Pons (tissue), 1 donor: ENCODE measurements at regions not wholly inside any gene's neighbourhood (a gene's known extent, or its start where the extent isn't known, plus 50 kb on each side); places are given as distances from the start of the nearest gene placed in this dataset.

Experiments used
- DNase-seq: peaks from one replicate; pipeline ENCODE4 v3.0.0-alpha.2; 2016; ENCODE audit warnings: low spot score

DNA sequence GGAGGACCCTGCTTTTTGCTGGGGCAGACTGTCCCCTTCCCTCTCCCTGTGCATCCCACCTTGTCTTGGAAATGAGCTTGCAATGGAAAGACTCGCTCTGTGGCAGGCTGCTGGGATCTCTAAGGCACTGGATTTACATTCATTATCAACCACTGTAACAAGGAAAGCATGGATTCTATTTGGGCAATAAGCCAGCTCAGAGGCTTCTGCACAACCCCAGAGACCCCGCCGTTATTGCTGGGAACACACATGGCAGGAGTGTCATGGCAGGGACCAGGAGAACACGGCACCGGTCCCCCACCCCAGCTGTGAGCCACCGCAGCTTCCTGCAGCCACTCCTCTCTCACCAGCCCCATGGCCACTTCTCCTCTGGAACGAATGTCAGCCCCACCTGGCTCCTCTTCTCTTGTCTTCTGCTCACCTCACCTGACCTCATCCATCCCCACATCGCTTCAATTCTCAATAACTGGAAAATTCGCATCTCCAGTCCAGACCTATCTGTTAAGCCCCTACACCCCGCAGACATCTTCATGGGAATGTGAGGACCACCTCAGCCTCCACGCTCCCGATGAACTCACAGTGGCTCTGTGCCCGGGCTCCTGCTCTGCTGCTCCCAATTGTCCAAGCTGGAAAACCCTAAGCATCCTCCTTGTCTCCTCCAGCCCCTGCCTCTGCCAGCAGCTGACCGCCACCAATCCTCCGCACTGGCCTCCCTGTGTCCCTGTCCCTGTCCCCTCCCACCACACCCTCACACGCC, 181.5 kb downstream of the USP12 start:
- DNase-seq = no peak

DNA sequence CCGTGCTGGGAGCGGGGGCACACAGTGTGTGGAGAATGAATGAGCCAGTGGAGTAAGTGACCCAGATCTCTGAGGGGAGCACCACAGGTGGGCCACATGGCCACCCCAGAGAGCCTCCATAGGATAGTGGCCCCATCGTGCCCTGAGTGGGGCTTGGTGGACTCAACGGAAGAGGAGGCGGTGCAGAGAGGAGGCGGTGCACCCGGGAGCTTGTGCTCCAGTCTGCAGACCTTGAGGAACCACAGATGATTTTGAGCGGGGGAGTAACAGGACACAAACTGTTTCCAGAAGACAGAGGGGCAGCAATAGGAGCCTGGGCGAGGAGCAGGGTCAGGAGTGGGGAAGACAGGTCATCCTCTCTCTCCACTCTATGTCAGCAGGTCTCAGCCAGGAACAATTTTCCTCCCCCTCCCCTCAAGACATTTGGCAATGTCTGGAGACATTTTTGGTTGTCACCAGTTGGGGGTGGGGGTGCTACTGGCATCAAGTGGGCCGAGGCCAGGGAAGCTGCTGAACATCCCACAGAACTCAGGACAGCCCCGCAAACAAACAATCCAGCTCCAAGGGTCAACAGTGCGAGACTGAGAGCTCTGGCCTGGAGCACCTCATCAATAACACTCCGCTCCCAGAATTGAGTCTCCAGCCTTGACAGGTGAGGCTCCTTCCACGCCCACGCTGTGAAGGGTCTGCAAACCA, 182.2 kb downstream of the USP12 start:
- no peak for DNase-seq

DNA sequence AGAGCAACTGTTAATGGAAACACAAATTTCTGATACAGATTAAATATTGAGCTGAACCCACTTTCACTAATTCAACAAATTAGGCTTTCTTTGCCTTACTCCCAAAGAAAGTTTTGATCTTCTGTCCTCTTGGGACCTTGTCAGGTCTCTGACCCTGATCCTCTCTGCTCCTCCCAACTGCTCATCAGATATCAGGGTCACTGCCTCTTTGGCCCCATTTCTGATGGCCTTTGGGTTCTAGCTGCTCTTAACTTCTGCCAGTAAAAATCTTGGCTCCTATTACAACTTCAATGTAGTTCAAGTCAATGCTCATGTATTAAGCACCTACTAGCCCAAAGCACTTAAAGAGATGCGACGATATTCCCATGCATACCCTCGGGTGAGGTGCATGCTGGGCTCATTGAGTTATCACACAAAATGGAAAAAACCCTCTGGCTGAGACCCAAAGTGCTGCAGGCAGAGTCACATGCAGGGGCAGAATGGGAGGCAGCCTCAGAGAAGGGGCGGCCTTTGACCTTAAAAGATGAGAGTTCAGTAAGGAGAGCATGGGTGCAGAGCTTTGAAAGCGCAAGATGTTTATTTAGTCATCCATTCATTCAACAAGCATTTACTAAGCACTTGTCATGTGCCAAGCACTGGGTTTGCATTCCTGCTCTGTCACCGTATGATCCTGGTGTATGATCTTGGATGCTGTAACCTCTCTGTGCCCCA, 183.4 kb downstream of the USP12 start:
- DNase-seq = no peak

DNA sequence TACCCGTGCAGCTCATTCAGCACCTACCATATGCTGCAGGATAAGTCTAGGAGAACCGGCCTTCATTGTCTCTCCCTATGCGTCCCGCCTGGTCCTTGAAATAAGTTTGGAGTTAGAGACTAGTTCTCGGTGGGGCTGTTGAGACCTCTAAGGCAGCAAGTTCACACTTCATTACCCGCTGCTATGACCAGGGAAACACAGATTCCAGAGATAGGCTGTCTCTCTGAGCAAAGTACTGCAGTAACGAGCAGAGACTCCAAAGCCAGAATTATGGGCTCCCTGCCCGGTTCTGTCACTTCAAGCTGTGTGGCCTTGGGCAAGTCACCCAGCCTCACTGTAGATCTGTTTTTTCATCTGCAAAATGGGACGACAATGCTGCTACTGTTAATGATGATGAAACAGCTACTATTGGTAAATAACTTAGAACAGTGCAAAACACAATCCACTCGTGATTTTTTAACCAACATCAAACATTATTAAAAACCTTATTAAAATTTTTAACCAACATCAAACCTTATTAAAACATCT, 184.1 kb downstream of the USP12 start:
- DNase-seq = no peak

DNA sequence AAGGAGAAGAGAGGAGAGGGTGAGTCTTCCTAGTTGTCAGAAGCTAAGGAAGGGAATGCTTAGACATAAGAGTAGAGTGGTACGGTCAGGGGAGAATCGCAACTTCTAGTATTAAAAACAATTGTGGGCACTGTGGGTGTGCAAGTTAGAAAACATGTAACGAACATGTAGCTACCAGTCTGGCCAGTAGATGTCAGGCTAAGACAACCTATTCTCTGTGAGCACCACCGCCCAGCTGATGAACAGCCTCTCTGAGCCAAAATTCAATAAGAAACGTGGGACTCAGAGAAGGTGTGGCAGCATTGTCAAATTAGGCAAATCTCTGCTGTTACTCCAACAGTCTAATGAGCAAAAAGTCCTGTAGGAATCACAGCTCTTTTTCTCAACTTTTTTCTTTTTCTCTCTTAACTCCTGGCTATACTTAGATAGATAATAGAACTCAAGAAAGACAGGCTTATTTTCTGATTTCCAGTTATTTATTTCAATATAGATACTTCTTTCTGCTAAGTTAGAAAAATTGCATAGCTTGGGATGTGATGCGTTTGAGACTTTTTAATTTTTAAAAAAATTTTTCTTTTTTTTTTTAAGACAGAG, 186.2 kb downstream of the USP12 start:
- DNase-seq = peak; percentile 89

DNA sequence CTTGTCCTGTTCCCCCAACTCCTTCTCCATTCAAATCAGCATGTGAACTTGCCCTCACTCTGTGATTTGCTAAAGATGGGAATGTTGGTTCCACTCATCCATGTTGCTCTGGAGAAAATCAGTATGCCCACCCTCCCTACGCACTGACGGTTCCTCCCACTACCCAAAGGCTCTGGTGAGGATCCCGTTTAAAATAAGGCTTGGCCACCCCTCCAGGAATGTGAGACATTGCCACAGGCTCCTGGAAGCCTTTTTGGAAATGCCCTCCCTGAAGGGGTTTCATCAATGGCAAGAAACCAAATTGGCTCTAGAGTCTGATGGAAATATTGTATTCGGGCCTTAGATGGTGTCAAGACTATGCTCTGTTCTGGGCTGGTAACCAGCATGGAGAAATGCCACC, 187.3 kb downstream of the USP12 start:
- DNase-seq = no peak

DNA sequence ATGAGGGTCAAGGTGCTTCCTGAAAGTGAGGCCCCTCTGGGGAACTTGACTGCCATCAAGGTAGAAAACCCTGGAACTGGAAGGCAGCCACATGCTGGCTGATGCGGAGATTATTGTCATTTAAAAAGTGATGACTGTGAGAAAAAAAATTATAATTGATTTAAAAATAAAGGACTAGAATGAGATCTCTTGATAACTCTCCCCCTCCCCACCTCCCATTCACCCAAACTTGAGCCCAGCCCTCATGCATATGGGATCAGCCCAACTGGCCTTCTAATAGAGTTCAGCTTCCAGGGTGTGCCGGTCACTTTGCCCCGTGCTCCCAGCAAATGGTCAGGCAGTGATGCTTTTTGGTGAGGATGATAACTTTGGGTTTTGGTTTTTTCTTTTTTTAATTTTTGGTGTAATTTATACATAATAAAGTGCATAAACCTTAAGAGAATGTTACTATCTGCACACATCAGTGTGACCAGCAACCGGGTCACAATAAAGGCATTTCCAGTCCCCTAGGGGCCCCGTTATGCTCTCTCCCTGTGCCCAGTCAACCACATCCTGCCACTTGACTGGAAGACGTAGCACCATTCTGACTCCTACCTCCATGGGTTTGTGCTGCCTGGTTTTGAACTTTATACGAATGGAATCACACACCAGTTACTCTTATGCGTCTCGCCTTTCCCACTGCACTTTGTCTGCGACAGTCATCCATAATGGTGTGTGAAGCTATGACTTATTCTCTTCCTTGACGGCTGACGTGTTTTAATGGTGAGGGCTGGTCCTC, 187.9 kb downstream of the USP12 start:
- DNase-seq = no peak

DNA sequence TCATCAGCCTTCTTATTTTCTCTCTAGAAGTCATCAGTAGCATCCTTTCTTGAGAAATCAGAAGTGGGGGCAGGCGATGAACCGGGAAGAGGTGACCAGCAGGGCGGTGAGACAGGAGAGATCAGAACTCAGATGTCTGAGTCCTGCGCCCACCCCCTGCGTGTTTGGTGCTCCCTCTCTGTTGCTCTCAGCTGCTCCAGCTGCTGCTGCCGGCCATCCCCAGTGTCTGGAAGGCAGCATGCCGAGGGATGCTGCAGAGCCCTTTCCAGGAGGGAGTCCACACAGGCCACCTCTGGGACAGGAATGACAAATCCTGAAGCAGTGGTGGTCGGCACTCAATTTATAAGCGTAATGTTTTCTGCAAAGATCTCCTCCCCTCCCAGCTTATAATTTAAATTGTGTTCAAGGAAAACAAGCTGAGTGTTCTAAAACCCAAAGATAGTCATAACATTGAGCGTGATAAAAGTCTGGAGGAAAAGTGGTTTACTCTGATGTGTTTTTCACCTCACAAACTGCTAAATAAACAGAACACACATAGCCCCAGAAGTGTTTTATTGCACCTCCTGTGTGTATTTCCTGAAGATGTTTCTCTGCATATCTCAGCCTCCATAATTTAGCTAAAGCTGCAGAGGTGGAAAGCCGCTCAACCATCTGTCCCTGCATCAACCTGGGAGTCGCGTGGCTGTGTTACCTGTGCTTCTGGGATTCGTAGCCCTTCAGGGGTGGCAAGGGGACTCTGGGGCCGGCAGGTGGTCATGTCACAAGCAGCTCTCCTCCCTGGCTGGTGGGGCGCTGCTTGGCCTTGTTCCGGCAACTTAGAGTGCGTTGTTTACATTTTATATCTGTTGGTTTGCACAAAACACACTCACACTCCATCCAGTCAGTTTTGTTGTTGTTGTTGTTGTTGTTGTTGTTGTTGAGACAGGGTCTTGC, 191.2 kb downstream of the USP12 start:
- no peak for DNase-seq

DNA sequence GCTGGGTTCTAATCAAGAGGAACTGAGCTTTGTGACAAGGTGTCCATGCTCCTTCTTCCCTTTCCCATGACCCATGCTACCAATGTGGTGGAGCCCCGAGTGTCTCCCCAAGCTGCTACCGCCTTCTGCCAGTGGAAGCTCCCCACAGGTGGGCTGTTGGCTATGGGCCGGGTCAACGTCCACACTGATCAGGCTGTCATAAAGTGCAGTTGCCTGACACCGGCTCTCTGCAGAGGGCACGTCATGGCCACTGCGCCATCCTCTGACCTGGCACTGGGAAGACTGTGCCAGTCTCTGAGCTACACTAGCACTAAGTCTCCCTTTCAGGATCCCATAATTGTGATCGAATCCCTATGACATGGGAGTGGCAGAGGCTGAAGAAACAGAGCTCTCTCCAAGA, 192.3 kb downstream of the USP12 start:
- no peak for DNase-seq

DNA sequence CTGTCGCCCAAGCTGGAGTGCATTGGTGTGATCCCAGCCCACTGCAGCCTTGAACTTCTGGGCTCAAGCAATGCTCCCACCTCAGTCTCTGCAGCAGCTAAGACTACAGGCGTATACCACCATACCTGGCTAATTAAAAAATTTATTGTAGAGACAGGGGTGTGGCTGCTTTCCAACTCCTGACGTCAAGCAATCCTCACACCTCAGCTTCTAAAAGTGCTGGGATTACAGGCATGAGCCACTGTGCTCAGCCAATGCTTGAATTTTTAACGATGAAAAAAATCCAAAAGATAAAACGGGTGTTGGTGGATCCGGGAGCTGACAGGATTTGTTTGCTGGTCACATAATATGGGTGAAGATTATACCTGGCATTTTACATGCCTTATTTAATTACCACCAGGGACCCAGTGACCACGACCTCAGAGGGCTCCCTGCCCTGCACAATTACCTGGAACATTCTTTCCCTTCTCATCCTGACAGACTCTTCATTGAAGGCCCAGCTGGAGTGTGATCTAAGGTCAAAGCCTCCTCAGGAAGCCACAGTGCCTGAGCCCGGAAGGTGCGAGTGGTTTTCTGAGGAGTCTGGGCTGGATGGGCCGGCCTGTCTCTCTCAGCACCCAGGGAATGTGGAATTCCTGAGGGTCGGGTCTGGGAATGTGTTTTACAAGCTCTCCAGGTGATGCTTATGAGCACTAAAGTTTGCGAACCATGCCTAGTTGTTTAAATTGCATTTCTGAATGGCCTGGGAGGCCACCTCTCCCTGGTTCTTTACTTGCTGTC, 193.3 kb downstream of the USP12 start:
- no peak for DNase-seq

DNA sequence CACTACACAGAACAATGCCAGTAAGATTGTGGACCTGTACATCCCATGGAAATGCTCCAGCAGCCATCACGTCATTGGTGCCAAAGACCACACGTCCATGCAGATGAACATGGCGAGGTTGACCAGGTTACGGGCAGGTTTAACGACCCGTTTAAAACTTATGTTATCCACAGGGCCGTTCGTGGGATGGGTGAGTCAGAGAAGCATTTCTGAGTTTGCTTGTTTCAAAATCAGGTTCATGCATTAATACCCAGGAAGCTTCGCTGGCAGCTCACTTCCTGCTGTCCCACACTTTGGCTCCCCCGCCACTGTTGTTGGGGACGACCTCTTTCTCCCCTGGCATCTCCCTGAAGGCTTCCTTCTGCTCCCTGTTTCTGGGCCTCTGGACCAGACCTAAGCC, 194.1 kb downstream of the USP12 start:
- no peak for DNase-seq

DNA sequence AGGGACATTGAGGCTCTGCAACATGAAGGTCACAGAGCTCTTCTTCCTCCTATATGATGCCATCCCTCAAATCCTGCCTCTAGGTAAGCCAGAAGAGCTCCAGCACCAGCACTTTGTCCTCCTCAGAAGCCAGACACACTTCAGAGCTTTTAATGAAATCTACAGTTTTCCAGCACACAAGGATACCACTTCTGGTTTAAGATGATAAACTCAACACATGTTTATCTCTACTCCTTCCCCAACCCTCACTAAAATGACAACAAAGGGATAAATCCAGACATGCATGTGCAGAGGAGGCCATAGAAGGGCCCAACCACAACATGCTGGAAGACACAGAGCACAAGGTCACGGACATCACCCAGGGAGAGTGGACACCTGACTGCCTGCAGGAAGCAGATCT, 195.3 kb downstream of the USP12 start:
- DNase-seq = no peak

DNA sequence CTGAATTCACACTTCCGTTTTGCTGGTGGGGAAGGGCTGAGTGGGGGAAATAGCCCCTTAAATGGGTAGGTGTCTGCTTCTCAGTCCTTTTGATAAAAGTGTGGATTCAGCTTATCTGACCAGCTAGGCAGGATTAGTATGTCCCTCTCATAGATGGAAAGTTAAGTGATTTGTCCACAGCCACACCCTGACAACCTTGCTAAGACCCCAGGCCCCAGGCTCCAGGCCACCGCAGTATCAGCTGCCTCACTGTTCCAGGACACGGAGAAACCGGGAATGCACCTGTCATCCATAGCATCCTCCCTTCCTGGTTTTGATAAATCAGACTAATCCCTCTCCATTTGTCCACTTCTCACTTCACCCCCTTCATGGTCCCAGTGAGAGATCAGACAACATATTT, 197.7 kb downstream of the USP12 start:
- no peak for DNase-seq

DNA sequence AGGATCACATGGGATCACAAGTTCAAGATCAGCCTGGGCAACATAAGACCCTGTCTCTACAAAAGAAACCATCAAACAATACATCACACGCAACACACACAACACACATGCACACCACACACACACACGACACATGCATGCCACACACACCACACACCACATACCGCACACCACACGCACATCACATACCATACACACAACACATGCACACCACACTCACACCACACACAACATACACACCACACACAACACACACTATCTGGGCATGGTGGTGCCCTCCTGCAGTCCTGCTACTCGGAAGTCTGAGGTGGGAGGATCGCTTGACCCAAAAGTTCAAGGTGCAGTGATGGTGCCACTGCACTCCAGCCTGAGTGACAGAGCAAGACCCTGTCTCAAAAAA, 198.3 kb downstream of the USP12 start:
- DNase-seq = no peak

DNA sequence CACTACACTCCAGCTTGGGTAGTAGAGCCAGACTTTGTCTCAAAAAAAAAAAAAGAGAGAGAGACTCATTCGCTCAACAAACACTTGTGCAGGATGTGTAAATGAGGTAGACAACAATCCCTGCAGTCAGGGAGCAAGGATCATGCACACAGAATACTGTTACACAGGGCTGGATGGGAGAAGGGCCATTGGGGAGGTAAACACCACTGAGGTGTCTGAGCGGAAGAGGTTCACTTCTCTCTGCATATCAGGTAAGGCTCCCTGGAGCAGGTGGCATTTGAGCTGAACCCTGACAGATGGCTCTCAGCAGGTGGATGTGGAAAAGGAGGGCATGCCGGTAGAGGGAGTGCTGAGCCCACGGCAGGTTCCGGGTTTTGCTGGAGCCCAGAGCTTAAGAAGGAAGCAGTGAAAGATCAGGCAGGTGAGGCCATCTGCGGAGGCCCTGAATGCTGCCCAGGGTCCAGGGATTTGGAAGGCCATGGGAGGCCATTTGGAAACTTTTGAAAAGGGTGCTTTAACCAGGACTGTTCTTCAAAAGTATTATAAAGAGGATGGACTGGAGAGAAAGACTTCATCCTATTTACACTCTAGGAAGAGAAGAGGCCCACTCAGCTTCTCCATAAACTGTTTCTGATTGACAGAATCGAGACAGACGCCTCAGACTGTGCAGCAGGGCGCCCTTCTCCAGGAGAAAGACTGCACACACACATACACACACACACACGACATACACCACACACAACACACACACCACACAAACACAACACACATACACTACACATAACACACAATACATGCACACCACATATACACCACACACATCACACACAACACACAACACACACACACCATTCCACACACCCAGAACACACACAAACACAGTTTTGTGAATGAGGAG, 199.4 kb downstream of the USP12 start:
- DNase-seq = no peak

DNA sequence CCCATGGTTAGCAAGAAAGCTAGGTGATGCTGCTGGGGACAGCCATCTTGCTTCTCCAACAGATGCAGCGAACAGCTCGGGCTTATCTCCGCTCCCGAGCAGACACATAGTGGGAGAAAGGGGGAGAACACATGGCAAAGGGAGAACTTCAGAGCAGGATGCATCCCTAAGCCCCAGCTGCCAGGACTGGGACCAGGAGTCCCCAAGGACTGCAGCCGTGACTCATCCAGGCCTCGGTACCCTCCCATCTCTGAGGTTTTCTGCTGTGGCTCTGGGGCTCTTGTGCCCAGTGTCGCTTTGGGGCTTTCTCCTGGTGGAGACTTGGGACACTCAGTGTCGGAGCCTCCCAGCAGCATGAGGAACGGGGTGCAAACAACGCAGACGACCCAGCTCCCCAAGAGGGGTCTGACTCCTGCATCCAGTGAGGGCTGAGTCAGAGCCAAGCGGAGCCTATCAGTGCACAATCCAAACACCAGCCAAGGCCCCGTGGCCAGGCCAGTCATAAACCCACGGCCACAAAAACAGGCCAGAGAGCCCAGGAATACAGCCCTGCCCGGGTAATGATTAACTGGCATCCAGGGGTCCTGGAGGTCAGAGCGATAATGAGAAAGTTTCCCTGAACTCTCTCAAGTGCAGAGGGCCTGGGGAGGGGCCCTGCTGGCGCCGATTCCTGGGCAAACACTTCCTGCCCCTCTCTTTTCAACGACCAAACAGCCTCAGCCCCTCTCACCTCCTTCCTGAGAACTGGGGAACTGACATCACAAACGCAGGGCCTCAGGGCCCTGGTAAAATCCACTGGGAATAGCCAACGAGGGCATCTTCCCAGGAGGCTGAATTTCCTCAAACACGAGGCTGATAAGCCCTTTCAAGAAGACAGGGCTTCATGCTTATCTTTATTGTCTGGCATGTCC, 202.9 kb downstream of the USP12 start:
- DNase-seq = no peak
